ENCODE measurements at regions not wholly inside any gene's neighbourhood (a gene's known extent, or its start where the extent isn't known, plus 50 kb on each side); places are given as distances from the start of the nearest gene placed in this dataset.

- no peak overlapping the region for H3K27ac ChIP-seq
- no peak overlapping the region for H3K4me3 ChIP-seq
- H3K27me3 ChIP-seq, result no peaks in the 10 kb centered on the region
- H3K9me3 ChIP-seq, result no peaks in the 10 kb centered on the region
- H3K36me3 ChIP-seq, result no peaks in the 10 kb centered on the region
- DNase-seq, result no peak
- H3K4me1 ChIP-seq, result no peaks in the 10 kb centered on the region
- TF ChIP-seq, protein P1, sequence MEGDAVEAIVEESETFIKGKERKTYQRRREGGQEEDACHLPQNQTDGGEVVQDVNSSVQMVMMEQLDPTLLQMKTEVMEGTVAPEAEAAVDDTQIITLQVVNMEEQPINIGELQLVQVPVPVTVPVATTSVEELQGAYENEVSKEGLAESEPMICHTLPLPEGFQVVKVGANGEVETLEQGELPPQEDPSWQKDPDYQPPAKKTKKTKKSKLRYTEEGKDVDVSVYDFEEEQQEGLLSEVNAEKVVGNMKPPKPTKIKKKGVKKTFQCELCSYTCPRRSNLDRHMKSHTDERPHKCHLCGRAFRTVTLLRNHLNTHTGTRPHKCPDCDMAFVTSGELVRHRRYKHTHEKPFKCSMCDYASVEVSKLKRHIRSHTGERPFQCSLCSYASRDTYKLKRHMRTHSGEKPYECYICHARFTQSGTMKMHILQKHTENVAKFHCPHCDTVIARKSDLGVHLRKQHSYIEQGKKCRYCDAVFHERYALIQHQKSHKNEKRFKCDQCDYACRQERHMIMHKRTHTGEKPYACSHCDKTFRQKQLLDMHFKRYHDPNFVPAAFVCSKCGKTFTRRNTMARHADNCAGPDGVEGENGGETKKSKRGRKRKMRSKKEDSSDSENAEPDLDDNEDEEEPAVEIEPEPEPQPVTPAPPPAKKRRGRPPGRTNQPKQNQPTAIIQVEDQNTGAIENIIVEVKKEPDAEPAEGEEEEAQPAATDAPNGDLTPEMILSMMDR (IDR thresholded peaks at IDR 0.05), result no peak
- TF ChIP-seq POLR2A (IDR thresholded peaks at IDR 0.05), result no peak
These were observed 104.2 kb upstream of the ADAMTS5 start for GRCh38 chr21:27070861-27071670.

DNA sequence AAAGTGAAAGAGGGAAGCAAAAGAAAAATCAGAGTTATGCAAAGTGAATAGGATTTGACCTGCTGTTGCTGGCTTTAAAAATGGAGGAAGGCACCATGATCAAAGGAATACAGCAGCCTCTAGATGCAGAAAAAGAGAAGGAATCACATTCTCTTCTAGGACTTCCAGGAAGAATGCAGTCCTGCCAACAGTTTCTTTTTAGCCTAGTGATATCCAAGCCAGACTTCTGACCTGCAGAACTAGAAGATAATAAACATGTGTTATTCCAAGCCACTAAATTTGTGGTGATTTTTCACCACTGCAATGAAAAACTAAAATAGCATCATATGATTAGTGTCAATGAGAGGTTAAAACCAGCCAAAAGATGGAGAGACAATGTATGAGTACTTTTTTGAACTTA is 101.9 kb upstream of the ADAMTS5 start:
- TF ChIP-seq, protein P1 (IDR thresholded peaks at IDR 0.05), result no peak
- TF ChIP-seq POLR2A (IDR thresholded peaks at IDR 0.05), result no peak
- Histone ChIP-seq H3K27me3 (no peaks in the 10 kb centered on the region), H3K9me3 (no peaks in the 10 kb centered on the region), H3K4me1 (no peaks in the 10 kb centered on the region), H3K4me3 (no peak overlapping the region), H3K27ac (no peak overlapping the region), H3K36me3 (no peaks in the 10 kb centered on the region)
- no peak for DNase-seq

DNA sequence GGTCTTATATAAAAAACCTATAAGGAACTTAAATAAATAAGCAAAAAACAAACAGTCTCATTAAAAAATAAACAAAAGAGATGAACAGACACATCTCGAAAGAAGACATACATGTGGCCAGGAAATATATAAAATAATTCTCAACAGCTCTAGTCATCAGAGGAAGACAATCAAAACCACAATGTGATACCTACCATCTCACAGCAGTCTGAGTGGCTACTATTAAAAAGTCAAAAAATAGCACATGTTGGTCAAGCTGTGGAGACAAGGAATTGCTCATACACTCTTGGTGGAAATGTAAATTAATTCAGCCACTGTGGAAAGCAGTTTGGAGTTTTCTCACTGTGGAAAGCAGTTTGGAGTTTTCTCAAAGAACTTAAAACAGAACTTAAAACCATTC is 100.3 kb upstream of the ADAMTS5 start:
- H3K36me3 ChIP-seq, result no peaks in the 10 kb centered on the region
- H3K9me3 ChIP-seq, result no peaks in the 10 kb centered on the region
- no peak for TF ChIP-seq POLR2A (IDR thresholded peaks at IDR 0.05)
- TF ChIP-seq, protein P1 (IDR thresholded peaks at IDR 0.05), result no peak
- DNase-seq, result no peak
- H3K27me3 ChIP-seq, result no peaks in the 10 kb centered on the region
- H3K27ac ChIP-seq, result no peak overlapping the region
- H3K4me1 ChIP-seq, result no peaks in the 10 kb centered on the region
- H3K4me3 ChIP-seq, result no peak overlapping the region

- TF ChIP-seq, protein P1 (IDR thresholded peaks at IDR 0.05), result no peak
- TF ChIP-seq POLR2A (IDR thresholded peaks at IDR 0.05), result no peak
- no peaks in the 10 kb centered on the region for H3K4me1 ChIP-seq
- H3K27ac ChIP-seq, result no peak overlapping the region
- no peak overlapping the region for H3K4me3 ChIP-seq
- no peaks in the 10 kb centered on the region for H3K27me3 ChIP-seq
- H3K9me3 ChIP-seq, result no peaks in the 10 kb centered on the region
- no peaks in the 10 kb centered on the region for H3K36me3 ChIP-seq
- no peak for DNase-seq
These were observed 95.6 kb upstream of the ADAMTS5 start for GRCh38 chr21:27062443-27062842.

- Histone ChIP-seq H3K27me3 (no peaks in the 10 kb centered on the region), H3K36me3 (no peaks in the 10 kb centered on the region), H3K4me3 (no peak overlapping the region), H3K4me1 (no peaks in the 10 kb centered on the region), H3K27ac (no peak overlapping the region), H3K9me3 (no peaks in the 10 kb centered on the region)
- DNase-seq, result no peak
- TF ChIP-seq POLR2A (IDR thresholded peaks at IDR 0.05), result no peak
- TF ChIP-seq, protein P1 (IDR thresholded peaks at IDR 0.05), result no peak
These were observed 94.9 kb upstream of the ADAMTS5 start for GRCh38 chr21:27061770-27062169.
